HEK293T (cell line): ENCODE measurements at regions not wholly inside any gene's neighbourhood (a gene's known extent, or its start where the extent isn't known, plus 50 kb on each side); places are given as distances from the start of the nearest gene placed in this dataset.

ENCODE experiments used
- CTCF ChIA-PET: fragments of 350-600 bp; formaldehyde crosslinking; extraction: SDS; loops from one replicate; lab custom pipeline; 2021; ENCODE audit warnings: antibody characterized with exemption, inconsistent platforms; lab: Yijun Ruan, JAX
- POLR2A ChIA-PET: fragments of 350-600 bp; formaldehyde crosslinking; extraction: SDS; loops from one replicate; lab custom pipeline; 2020; ENCODE audit warnings: antibody characterized with exemption, inconsistent platforms; lab: Yijun Ruan, JAX
- DNase-seq: peaks from one replicate; pipeline ENCODE4 v3.0.0; 2012; ENCODE audit warnings: mixed read lengths; ENCODE audit errors: extremely low spot score
- ARNT ChIP-seq: fragments of 450-650 bp; IDR thresholded peaks from 2 replicates; pipeline ENCODE4 v1.6.1; 2017; ENCODE audit warnings: mild to moderate bottlenecking
- BHLHE40 ChIP-seq: fragments of 450-650 bp; IDR thresholded peaks from 2 replicates; pipeline ENCODE4 v1.6.1; 2016; ENCODE audit warnings: mild to moderate bottlenecking, moderate library complexity, borderline replicate concordance
- CTBP1 ChIP-seq: fragments of 450-650 bp; IDR thresholded peaks from 2 replicates; pipeline ENCODE4 v1.6.1; 2016; ENCODE audit warnings: borderline replicate concordance
- ELF4 ChIP-seq: fragments of 450-650 bp; IDR thresholded peaks from 2 replicates; pipeline ENCODE4 v1.6.1; 2017; ENCODE audit warnings: antibody characterized with exemption
- FOXA1 ChIP-seq: fragments of 450-650 bp; IDR thresholded peaks from 2 replicates; pipeline ENCODE4 v1.6.1; 2016; ENCODE audit warnings: mild to moderate bottlenecking
- FOXK2 ChIP-seq: fragments of 450-650 bp; IDR thresholded peaks from 2 replicates; pipeline ENCODE4 v1.6.1; 2016; ENCODE audit warnings: mild to moderate bottlenecking
- FOXM1 ChIP-seq: fragments of 450-650 bp; IDR thresholded peaks from 2 replicates; pipeline ENCODE4 v1.6.1; 2017; ENCODE audit warnings: mild to moderate bottlenecking, borderline replicate concordance
- HDGF ChIP-seq: fragments of 450-650 bp; IDR thresholded peaks from 2 replicates; pipeline ENCODE4 v1.6.1; 2017; ENCODE audit warnings: antibody characterized with exemption, borderline replicate concordance
- L3MBTL2 ChIP-seq: fragments of 450-650 bp; conservative IDR thresholded peaks from 2 replicates; pipeline ENCODE4 v1.6.1; 2016; ENCODE audit warnings: mild to moderate bottlenecking
- LEF1 ChIP-seq: fragments of 450-650 bp; IDR thresholded peaks from 2 replicates; pipeline ENCODE4 v1.6.1; 2017; ENCODE audit warnings: mild to moderate bottlenecking, borderline replicate concordance
- NFRKB ChIP-seq: fragments of 450-650 bp; IDR thresholded peaks from 2 replicates; pipeline ENCODE4 v1.6.1; 2016; ENCODE audit warnings: mild to moderate bottlenecking, moderate library complexity
- SP1 ChIP-seq: fragments of 450-650 bp; IDR thresholded peaks from 2 replicates; pipeline ENCODE4 v1.6.1; 2017
- SUZ12 ChIP-seq: fragments of 450-650 bp; IDR thresholded peaks from 2 replicates; pipeline ENCODE4 v1.6.1; 2016; ENCODE audit warnings: mild to moderate bottlenecking
- TARDBP ChIP-seq: fragments of 450-650 bp; IDR thresholded peaks from 2 replicates; pipeline ENCODE4 v1.6.1; 2016
- ZNF384 ChIP-seq: fragments of 450-650 bp; IDR thresholded peaks from 2 replicates; pipeline ENCODE4 v1.6.1; 2016
- TF ChIP-seq, protein P1 (sequence below): fragments of 450-650 bp; IDR thresholded peaks from 2 replicates; pipeline ENCODE4 v1.6.1; 2016

DNA sequence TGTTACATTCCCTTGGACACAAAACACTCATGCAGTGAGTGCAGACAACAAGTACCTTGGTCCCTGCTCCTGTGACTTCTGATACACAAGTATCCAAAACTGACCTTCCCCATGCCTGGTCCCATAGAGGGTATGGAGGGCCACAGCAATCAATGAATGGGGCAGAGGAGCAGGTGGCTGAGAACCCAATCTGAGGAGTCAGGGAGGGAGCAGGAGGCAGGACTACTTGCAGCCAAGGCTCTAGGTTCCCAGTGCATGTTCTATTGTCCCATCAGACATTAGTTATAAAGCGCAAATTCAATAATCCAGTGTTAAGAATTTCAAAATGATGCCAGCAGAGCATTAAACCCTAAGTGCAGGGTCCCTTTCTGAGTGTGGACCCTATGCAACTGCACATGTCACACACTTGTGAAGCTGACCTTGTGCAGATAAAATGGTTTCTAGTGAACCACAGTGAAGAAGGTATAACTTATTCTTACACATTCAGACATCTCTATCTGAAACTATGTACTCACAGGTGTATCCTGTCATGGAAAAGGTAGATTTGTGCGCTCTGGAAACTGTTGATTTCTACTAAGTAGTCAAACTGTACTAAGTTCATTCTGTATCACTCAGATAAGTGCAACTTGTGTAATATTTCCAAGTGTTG lies 107.3 kb upstream of the ABI3BP start:
- ChIA-PET CTCF (no interaction called here), POLR2A (no interaction called here)
- no peak for DNase-seq
- no peak for TF ChIP-seq FOXA1
- no peak for TF ChIP-seq ZNF384
- no peak for TF ChIP-seq LEF1
- TF ChIP-seq L3MBTL2: no peak
- no peak for TF ChIP-seq FOXK2
- no peak for TF ChIP-seq SUZ12
- no peak for TF ChIP-seq CTBP1
- TF ChIP-seq, protein P1, sequence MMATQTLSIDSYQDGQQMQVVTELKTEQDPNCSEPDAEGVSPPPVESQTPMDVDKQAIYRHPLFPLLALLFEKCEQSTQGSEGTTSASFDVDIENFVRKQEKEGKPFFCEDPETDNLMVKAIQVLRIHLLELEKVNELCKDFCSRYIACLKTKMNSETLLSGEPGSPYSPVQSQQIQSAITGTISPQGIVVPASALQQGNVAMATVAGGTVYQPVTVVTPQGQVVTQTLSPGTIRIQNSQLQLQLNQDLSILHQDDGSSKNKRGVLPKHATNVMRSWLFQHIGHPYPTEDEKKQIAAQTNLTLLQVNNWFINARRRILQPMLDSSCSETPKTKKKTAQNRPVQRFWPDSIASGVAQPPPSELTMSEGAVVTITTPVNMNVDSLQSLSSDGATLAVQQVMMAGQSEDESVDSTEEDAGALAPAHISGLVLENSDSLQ: no peak
- TF ChIP-seq HDGF: no peak
- TF ChIP-seq SP1: no peak
- no peak for TF ChIP-seq TARDBP
- TF ChIP-seq NFRKB: no peak
- TF ChIP-seq FOXM1: no peak
- no peak for TF ChIP-seq BHLHE40
- TF ChIP-seq ARNT: no peak
- no peak for TF ChIP-seq ELF4

DNA sequence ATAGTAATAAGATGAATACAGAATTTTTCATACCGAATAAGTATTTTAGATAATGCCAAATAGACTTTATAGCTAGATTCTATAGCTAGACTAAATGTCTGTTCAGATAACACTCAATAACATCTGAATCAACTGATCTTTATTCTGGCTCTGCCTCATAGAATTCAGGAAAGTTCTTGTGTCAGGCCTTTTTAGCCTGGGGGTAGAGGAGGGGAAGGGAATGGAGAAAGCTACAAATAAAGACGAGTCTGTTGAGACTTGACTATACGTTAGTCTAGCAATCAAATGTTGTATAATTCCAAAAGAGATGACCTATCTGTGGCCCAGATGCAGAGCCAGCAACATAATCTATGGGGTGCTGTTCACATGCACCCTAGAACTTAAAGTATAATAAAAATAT lies 106.6 kb upstream of the ABI3BP start:
- ChIA-PET CTCF (no interaction called here), POLR2A (no interaction called here)
- TF ChIP-seq ARNT (no peak), FOXK2 (no peak), L3MBTL2 (no peak), CTBP1 (no peak), FOXM1 (no peak), FOXA1 (no peak), SUZ12 (no peak), LEF1 (no peak), HDGF (no peak)
- TF ChIP-seq, protein P1: no peak
- no peak for DNase-seq

DNA sequence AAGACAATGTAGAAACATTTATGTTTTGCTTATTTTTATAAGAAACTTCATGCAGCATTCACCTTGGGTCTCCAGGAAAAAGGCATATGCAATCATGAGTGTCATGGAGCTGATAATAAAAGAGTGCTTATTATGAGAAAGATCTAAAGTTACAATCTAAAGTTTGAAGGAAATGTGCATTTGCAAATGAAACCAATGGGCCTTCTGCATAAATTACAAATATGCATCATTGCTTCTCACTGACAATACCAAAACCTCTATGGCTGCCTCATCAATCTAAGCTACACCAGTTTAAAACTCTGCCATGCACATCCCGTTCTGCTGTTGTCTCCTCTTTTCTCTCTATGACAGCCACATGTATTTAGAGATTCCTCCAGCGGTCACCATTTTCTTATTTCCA lies 103.2 kb upstream of the ABI3BP start:
- ChIA-PET CTCF (no interaction called here), POLR2A (no interaction called here)
- TF ChIP-seq ARNT (no peak), TARDBP (no peak), LEF1 (no peak), FOXA1 (no peak), NFRKB (no peak), ZNF384 (no peak), FOXK2 (no peak), L3MBTL2 (no peak), SP1 (no peak)
- TF ChIP-seq, protein P1: no peak
- no peak for DNase-seq

DNA sequence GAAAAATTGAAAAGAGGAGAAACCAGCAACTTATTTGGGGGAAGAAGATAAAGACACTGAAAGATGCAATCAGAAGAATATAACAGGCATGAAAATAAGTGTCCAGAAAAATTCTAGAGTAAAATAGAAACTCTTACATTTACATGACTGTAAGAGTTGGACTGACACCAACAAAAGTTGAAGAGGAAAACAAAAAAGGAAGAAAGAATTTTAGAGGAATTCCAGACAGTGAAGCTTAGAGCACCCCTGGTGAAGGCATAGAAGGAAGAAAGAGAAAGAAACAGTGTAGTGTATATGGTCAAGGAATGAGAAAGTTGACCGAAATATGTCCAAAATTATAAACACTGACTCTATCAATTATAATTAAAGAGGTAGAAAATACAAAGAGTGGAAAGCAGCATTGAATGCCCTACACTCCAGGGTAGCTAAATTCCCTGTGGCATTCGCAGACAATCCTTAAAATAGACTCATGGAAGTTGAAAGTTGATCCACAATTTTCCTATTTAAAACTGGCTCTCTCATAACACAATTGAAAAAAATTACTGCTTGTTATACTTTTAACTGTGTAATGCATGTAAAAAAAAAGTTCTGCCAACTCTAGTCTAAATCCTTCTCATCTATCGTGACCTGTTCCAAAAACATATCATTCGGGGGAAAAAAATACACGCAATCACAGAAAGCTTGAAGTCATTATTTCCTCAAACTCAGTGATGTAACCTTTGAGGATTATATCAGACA lies 102.6 kb upstream of the ABI3BP start:
- no peak for DNase-seq
- ChIA-PET CTCF (no interaction called here), POLR2A (no interaction called here)
- TF ChIP-seq FOXM1: no peak
- TF ChIP-seq, protein P1: no peak
- no peak for TF ChIP-seq ELF4
- TF ChIP-seq FOXK2: no peak
- no peak for TF ChIP-seq SP1
- no peak for TF ChIP-seq BHLHE40
- TF ChIP-seq SUZ12: no peak
- TF ChIP-seq CTBP1: no peak
- TF ChIP-seq L3MBTL2: no peak
- no peak for TF ChIP-seq LEF1
- TF ChIP-seq FOXA1: no peak
- TF ChIP-seq ARNT: no peak
- no peak for TF ChIP-seq HDGF
- TF ChIP-seq ZNF384: no peak
- TF ChIP-seq TARDBP: no peak
- TF ChIP-seq NFRKB: no peak

DNA sequence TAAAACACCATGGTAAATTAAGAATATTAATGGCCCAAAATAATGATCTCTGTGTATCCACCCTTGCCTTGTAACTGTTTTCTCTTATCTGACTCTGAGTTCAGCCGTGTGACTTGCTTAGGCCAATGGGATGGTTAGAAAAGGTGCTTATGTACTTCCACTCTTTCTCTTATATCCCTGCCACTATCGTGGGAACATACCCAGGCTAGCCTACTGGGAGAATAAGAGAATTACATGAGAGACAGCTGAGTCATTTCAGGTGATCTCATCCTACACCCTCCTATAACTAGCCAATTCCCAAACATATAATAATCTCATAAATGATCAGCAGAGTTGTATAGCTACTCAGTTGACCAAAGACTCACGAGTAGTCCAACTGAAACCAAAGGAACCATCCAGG lies 98.3 kb upstream of the ABI3BP start:
- CTCF ChIA-PET: no interaction called here
- no peak for DNase-seq
- TF ChIP-seq HDGF (no peak), FOXK2 (no peak), NFRKB (no peak), ELF4 (no peak), ARNT (no peak), SUZ12 (no peak), CTBP1 (no peak), FOXM1 (no peak), FOXA1 (no peak), ZNF384 (no peak), LEF1 (no peak)
- TF ChIP-seq, protein P1: no peak
- POLR2A ChIA-PET: no interaction called here
